ENCODE measurements at regions not wholly inside any gene's neighbourhood (a gene's known extent, or its start where the extent isn't known, plus 50 kb on each side); places are given as distances from the start of the nearest gene placed in this dataset.
"Not testable (repeated sequence)": the region's sequence is repeated elsewhere in the genome, so short reads cannot be mapped to it uniquely, and the experiment has no call there.

GRCh38 chr9:107571148-107571547 lies 81.6 kb upstream of the KLF4 start:
- no peak for DNase-seq (ENCODE audit: low read depth)

- DNase-seq (ENCODE audit: low read depth) = no peak
Measured at GRCh38 chr9:107569174-107569573, 79.6 kb upstream of the KLF4 start.

- DNase-seq (ENCODE audit: low read depth) = not testable (repeated sequence)
Measured at GRCh38 chr9:107568406-107568805, 78.8 kb upstream of the KLF4 start.

GRCh38 chr9:107567462-107567861 lies 77.9 kb upstream of the KLF4 start:
- DNase-seq (ENCODE audit: low read depth) = no peak

GRCh38 chr9:107566611-107567061 lies 77.1 kb upstream of the KLF4 start:
- DNase-seq (ENCODE audit: low read depth) = no peak

- DNase-seq (ENCODE audit: low read depth) = no peak
Measured at GRCh38 chr9:107562798-107563197, 73.2 kb upstream of the KLF4 start.

GRCh38 chr9:107559494-107560086 lies 70.0 kb upstream of the KLF4 start:
- DNase-seq (ENCODE audit: low read depth) = no peak

- no peak for DNase-seq (ENCODE audit: low read depth)
Measured at GRCh38 chr9:107557236-107557990, 67.8 kb upstream of the KLF4 start.

GRCh38 chr9:107554636-107555035 lies 65.1 kb upstream of the KLF4 start:
- no peak for DNase-seq (ENCODE audit: low read depth)

GRCh38 chr9:107548298-107549142 lies 59.0 kb upstream of the KLF4 start:
- peak; percentile 90 for DNase-seq (ENCODE audit: low read depth)

- DNase-seq (ENCODE audit: low read depth) = no peak
Measured at GRCh38 chr9:107547772-107548297, 58.3 kb upstream of the KLF4 start.

- no peak for DNase-seq (ENCODE audit: low read depth)
Measured at GRCh38 chr9:107547303-107547702, 57.7 kb upstream of the KLF4 start.

- no peak for DNase-seq (ENCODE audit: low read depth)
Measured at GRCh38 chr9:107546859-107547258, 57.3 kb upstream of the KLF4 start.

GRCh38 chr9:107545036-107545435 lies 55.5 kb upstream of the KLF4 start:
- DNase-seq (ENCODE audit: low read depth) = no peak

GRCh38 chr9:107542411-107543157 lies 53.0 kb upstream of the KLF4 start:
- no peak for DNase-seq (ENCODE audit: low read depth)

GRCh38 chr9:107541523-107541922 lies 52.0 kb upstream of the KLF4 start:
- DNase-seq (ENCODE audit: low read depth) = no peak

GRCh38 chr9:107540164-107540561 lies 50.6 kb upstream of the KLF4 start:
- no peak for DNase-seq (ENCODE audit: low read depth)

- no peak for DNase-seq (ENCODE audit: low read depth)
Measured at GRCh38 chr9:107539427-107540163, 50.0 kb upstream of the KLF4 start.

All from HS-5 (cell line).